ENCODE measurements at regions not wholly inside any gene's neighbourhood (a gene's known extent, or its start where the extent isn't known, plus 50 kb on each side); places are given as distances from the start of the nearest gene placed in this dataset.
A peak's percentile ranks its signal among the peaks of the same experiment; 100 is the strongest.

- intact Hi-C loops (cut with DNase I; ENCODE audit: low total_unique reads): no loop called here
- no peaks in the 10 kb centered on the region for H3K4me1 ChIP-seq
- H3K9me3 ChIP-seq: no peaks in the 10 kb centered on the region
- no peaks in the 10 kb centered on the region for H3K36me3 ChIP-seq
- H3K4me3 ChIP-seq: no peak overlapping the region
- no peak for TF ChIP-seq CTCF (IDR thresholded peaks at IDR 0.05)
- no peak overlapping the region for H3K27ac ChIP-seq
- no peak for DNase-seq
- H3K27me3 ChIP-seq: no peaks in the 10 kb centered on the region
Measured at GRCh38 chr10:75303045-75303777, 67.5 kb upstream of the COMTD1 start.

- no peak for DNase-seq
- TF ChIP-seq CTCF (IDR thresholded peaks at IDR 0.05): no peak
- no peaks in the 10 kb centered on the region for H3K27me3 ChIP-seq
- no peak overlapping the region for H3K27ac ChIP-seq
- no peaks in the 10 kb centered on the region for H3K9me3 ChIP-seq
- H3K36me3 ChIP-seq: no peaks in the 10 kb centered on the region
- H3K4me1 ChIP-seq: no peaks in the 10 kb centered on the region
- no peak overlapping the region for H3K4me3 ChIP-seq
- intact Hi-C loops (cut with DNase I; ENCODE audit: low total_unique reads): no loop called here
Measured at GRCh38 chr10:75302029-75302428, 66.3 kb upstream of the COMTD1 start.

- H3K36me3 ChIP-seq: no peaks in the 10 kb centered on the region
- peaks cover 0 to 25% (median 16%) of the 10 kb centered on the region in 4 donors for H3K4me1 ChIP-seq
- TF ChIP-seq CTCF (IDR thresholded peaks at IDR 0.05): no peak
- no peak overlapping the region for H3K4me3 ChIP-seq
- no peak for DNase-seq
- intact Hi-C loops (cut with DNase I; ENCODE audit: low total_unique reads): loop anchor here (5.0 kb wide), 1 partner anchor 100 kb away; no protein-coding TSS in a partner anchor
- H3K27ac ChIP-seq: peak overlapping the region; percentile 19 to 89
- no peaks in the 10 kb centered on the region for H3K9me3 ChIP-seq
- H3K27me3 ChIP-seq: no peaks in the 10 kb centered on the region
Measured at GRCh38 chr10:75297021-75297599, 61.4 kb upstream of the COMTD1 start.

- Histone ChIP-seq H3K4me1 (peaks cover 0 to 25% (median 16%) of the 10 kb centered on the region in 4 donors), H3K4me3 (peak overlapping the region; percentile 64 to 68), H3K9me3 (no peaks in the 10 kb centered on the region), H3K27me3 (no peaks in the 10 kb centered on the region), H3K27ac (peak overlapping the region; percentile 89 to 91), H3K36me3 (no peaks in the 10 kb centered on the region)
- intact Hi-C loops (cut with DNase I; ENCODE audit: low total_unique reads): loop anchor here (5.0 kb wide), 1 partner anchor 101 kb away; no protein-coding TSS in a partner anchor
- no peak for DNase-seq
- no peak for TF ChIP-seq CTCF (IDR thresholded peaks at IDR 0.05)
Measured at GRCh38 chr10:75295868-75296441, 60.2 kb upstream of the COMTD1 start.

GRCh38 chr10:75294866-75295701, 59.3 kb upstream of the COMTD1 start:
- H3K27me3 ChIP-seq: no peaks in the 10 kb centered on the region
- peak; percentile 7 to 52 for TF ChIP-seq CTCF (IDR thresholded peaks at IDR 0.05)
- intact Hi-C loops (cut with DNase I; ENCODE audit: low total_unique reads): loop anchor here (5.0 kb wide), 1 partner anchor 102 kb away; no protein-coding TSS in a partner anchor
- peaks cover 0 to 25% (median 16%) of the 10 kb centered on the region in 4 donors for H3K4me1 ChIP-seq
- DNase-seq: peak; percentile 84 to 92
- H3K9me3 ChIP-seq: no peaks in the 10 kb centered on the region
- peak overlapping the region; percentile 64 to 68 for H3K4me3 ChIP-seq
- H3K36me3 ChIP-seq: no peaks in the 10 kb centered on the region
- H3K27ac ChIP-seq: peak overlapping the region; percentile 89 to 91
